NT2/D1 (cell line): ENCODE measurements at regions not wholly inside any gene's neighbourhood (a gene's known extent, or its start where the extent isn't known, plus 50 kb on each side); places are given as distances from the start of the nearest gene placed in this dataset.

ENCODE experiments used
- DNase-seq: peaks from one replicate; pipeline ENCODE4 v3.0.0-alpha.2; 2011; ENCODE audit warnings: low read depth, low spot score
- H3K27me3 ChIP-seq: 2 replicates; pipeline ENCODE4 v1.6.0; 2011; ENCODE audit warnings: mild to moderate bottlenecking; ENCODE audit not compliant: insufficient read length, insufficient read depth
- H3K36me3 ChIP-seq: 2 replicates; pipeline ENCODE4 v1.6.1; 2011; ENCODE audit warnings: mild to moderate bottlenecking, low read length, mixed read lengths; ENCODE audit not compliant: insufficient read depth, insufficient read length
- H3K4me1 ChIP-seq: 2 replicates; pipeline ENCODE4 v1.5.1; 2011; ENCODE audit not compliant: insufficient read depth, insufficient read length
- H3K4me3 ChIP-seq: 2 replicates; pipeline ENCODE4 v1.5.1; 2011; ENCODE audit warnings: low read depth; ENCODE audit not compliant: insufficient read length
- H3K9ac ChIP-seq: 2 replicates; pipeline ENCODE4 v1.6.0; 2011; ENCODE audit warnings: low read depth; ENCODE audit not compliant: insufficient read length
- H3K9me3 ChIP-seq: 2 replicates; pipeline ENCODE4 v1.5.1; 2011; ENCODE audit warnings: mild to moderate bottlenecking, low read length; ENCODE audit not compliant: insufficient read depth
- SUZ12 ChIP-seq: IDR thresholded peaks from 2 replicates; pipeline ENCODE4 v1.6.1; 2011; ENCODE audit not compliant: insufficient read length, insufficient read depth; ENCODE audit errors: extremely low read depth
- YY1 ChIP-seq: IDR thresholded peaks from 2 replicates; pipeline ENCODE4 v1.6.1; 2011; ENCODE audit not compliant: insufficient read length, insufficient read depth
- ZNF274 ChIP-seq: IDR thresholded peaks from 2 replicates; pipeline ENCODE4 v1.6.1; 2011; ENCODE audit warnings: mild to moderate bottlenecking, low read depth, low read length

DNA sequence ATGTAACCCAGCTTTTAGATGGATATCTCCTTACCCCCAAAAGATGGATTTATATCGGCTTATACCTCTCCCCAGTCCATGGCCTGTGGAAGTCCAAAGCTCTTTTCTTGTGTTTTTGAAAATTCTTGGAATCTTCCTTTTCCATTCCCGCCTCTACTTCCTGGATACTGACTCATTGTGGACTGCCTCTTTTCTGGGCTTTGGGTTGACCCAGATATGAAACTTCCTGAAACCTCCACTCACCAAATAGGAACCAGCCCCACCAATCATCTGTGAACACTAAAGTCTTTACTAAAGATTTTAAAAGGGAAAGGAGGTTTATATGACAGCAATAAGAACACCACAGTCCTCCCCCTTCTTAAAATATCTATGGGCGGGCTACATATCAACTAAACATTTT is 163.4 kb upstream of the SYN3 start:
- Histone ChIP-seq H3K27me3 (peaks cover 6% of the 10 kb centered on the region), H3K4me1 (no peaks in the 10 kb centered on the region), H3K4me3 (no peak overlapping the region), H3K36me3 (no peaks in the 10 kb centered on the region), H3K9ac (no peak overlapping the region), H3K9me3 (no peaks in the 10 kb centered on the region)
- no peak for DNase-seq
- no peak for TF ChIP-seq YY1
- no peak for TF ChIP-seq SUZ12
- TF ChIP-seq ZNF274, result no peak

DNA sequence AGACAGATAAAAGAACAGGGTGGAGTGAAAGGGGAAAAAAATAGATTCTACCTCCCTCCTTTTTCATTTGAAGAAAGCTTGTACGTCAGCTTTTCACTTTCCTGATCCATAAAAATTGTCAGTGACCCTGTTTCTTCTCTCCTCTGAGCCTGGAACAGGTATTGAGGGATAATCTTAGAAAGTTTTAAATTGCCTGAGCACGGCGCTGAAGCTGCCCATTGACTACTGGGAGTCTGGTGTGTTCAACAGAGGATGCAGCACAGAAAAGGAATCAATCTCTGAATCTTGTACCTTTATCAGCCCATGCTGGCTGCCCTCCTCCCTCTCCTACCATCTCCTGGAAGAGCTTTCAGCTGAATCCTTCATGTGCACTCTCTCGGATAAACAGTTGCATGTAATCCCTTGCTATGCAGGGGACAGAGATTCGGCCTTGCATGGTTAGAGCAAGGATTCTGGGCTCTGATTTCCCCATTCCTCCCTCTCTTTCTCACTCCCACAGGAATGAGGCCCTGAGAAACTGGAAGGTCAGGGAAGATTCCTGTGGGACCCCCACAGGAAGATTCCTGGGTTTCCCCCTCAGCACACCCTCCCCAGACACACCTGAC is 162.4 kb upstream of the SYN3 start:
- Histone ChIP-seq H3K4me1 (no peaks in the 10 kb centered on the region), H3K4me3 (no peak overlapping the region), H3K9ac (no peak overlapping the region), H3K9me3 (no peaks in the 10 kb centered on the region), H3K27me3 (peaks cover 6% of the 10 kb centered on the region), H3K36me3 (no peaks in the 10 kb centered on the region)
- TF ChIP-seq YY1, result no peak
- DNase-seq, result no peak

DNA sequence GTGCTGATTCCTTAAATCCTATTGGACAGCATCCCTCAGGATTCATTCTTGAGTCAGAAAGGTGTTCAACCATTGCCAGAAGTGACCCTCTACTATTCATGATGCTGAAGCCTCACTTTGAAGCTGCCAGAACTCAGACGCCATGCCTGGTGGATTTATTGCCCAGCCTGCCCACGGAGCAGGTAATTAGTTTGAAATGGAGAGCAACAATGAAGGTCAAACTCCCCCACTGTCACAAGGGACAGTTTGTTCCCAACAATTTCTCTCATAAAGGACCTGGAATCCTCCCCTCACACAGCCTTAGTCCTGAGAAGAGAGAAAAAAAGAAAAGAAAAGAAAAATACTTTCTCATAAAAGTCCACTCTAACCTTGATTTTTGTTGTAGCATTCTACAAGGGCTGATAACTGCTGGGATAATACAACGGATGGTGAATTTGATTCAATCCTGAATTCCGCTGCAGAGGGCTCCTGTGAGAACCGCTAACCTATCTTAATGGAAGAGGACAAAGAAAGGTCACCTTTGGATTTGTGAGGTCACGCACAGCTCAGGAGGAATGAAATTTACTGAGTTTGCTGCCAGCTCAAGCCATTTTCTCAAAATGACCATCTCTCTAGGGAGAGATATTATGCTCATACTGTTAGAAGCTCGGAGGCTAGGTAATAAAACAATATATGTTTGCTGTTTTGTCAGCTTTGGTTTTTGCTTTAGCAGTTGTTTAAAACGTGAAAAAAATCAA is 161.6 kb upstream of the SYN3 start:
- Histone ChIP-seq H3K4me3 (no peak overlapping the region), H3K36me3 (no peaks in the 10 kb centered on the region), H3K4me1 (no peaks in the 10 kb centered on the region), H3K9ac (no peak overlapping the region), H3K9me3 (no peaks in the 10 kb centered on the region), H3K27me3 (peaks cover 6% of the 10 kb centered on the region)
- no peak for TF ChIP-seq YY1
- no peak for TF ChIP-seq SUZ12
- TF ChIP-seq ZNF274, result no peak
- DNase-seq, result no peak

DNA sequence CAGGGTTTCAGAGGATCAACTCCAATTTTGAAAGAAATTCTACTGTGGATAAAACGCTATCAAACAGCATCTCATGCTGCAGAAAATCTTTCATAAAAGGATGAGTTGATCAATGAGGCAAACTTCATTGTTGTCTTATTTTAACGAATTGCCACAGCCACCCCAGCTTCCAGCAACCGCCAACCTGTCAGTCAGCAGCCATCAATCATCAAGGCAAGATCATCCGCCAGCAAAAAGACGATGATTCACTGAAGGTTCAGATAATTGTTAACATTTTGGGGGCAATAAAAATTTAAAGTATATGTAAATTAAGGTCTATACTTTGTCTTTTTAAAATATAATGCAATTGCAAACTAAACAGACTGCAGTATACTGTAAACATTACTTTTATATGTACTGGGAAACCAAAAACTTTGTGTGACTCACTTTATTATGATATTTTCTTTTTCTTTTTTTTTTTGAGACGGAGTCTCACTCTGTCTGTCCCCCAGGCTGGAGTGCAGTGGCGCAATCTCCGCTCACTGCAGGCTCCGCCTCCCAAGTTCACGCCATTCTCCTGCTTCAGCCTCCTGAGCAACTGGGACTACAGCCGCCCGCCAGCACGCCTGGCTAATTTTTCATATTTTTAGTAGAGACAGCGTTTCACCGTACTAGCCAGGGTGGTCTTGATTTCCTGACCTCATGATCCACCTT is 155.3 kb upstream of the SYN3 start:
- no peaks in the 10 kb centered on the region for H3K9me3 ChIP-seq
- H3K4me3 ChIP-seq, result no peak overlapping the region
- TF ChIP-seq YY1 (no peak), ZNF274 (no peak), SUZ12 (no peak)
- H3K4me1 ChIP-seq, result no peaks in the 10 kb centered on the region
- H3K9ac ChIP-seq, result no peak overlapping the region
- no peaks in the 10 kb centered on the region for H3K36me3 ChIP-seq
- DNase-seq, result no peak
- H3K27me3 ChIP-seq, result peaks cover 5% of the 10 kb centered on the region

DNA sequence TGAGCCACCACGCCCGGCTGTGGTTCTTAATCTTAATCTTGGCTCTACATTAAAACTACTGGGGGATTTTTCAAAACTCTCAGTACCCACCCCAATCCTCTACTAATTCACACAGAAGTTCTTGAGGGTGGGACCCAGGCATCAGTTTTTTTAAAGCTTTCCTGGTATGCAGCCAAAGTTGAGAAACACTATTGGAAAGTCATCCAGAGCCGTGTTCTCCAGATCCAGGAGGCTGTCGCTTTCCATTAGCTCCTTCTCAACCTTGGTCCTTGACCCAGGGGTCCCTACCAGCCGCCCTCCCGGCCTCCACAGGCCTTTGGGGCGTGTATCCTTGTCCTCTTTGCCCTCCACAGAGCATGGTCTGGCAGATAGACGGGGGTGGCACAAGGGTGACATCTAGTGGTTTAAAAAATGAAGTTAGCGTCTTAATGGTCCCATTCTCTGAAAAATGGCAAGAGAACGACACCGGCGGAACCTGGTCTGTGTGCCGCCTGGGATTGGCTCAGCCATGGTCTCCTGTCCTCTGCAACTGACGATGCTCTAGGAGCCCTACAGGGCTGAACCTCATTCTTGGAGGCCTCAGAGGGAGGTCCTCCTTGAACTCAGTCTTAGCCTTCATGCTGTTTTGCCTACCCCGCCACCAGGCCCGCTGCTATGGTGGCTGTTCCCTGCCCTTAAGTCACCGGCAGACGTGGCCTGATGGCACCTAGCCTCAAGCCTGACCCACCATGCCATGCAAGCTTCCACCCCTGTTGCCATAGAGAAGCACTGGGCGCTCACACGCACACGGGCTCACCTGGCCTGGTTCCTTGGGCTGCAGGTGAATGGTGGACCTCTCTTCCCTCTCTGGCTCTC is 152.0 kb upstream of the SYN3 start:
- H3K9me3 ChIP-seq, result no peaks in the 10 kb centered on the region
- H3K9ac ChIP-seq, result no peak overlapping the region
- TF ChIP-seq YY1 (no peak), ZNF274 (no peak), SUZ12 (no peak)
- DNase-seq, result peak; percentile 25
- peaks cover 5% of the 10 kb centered on the region for H3K27me3 ChIP-seq
- H3K36me3 ChIP-seq, result no peaks in the 10 kb centered on the region
- H3K4me3 ChIP-seq, result no peak overlapping the region
- H3K4me1 ChIP-seq, result no peaks in the 10 kb centered on the region

DNA sequence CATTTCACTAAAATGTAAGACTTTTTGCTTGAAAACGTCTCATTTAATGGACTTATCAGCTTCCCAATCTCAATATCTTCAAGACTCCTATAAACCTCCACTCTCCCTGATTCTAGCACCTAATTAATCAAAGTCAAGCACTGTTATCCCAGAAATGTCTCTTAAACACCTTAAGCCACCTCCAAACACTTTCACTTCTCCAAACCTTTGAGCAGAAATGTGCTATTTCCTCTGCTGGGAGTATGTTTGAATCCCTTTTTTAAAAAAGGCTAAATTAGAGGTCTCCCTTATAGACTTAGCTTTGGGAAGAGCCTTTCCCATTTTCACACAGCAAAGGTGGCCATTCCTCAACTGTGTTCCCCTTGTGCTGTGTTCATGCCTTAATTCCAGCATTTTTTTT is 146.2 kb upstream of the SYN3 start:
- TF ChIP-seq YY1, result no peak
- TF ChIP-seq SUZ12, result no peak
- H3K4me1 ChIP-seq, result no peaks in the 10 kb centered on the region
- H3K36me3 ChIP-seq, result no peaks in the 10 kb centered on the region
- H3K4me3 ChIP-seq, result no peak overlapping the region
- H3K27me3 ChIP-seq, result peaks cover 28% of the 10 kb centered on the region
- no peak overlapping the region for H3K9ac ChIP-seq
- no peak for DNase-seq
- H3K9me3 ChIP-seq, result no peaks in the 10 kb centered on the region

DNA sequence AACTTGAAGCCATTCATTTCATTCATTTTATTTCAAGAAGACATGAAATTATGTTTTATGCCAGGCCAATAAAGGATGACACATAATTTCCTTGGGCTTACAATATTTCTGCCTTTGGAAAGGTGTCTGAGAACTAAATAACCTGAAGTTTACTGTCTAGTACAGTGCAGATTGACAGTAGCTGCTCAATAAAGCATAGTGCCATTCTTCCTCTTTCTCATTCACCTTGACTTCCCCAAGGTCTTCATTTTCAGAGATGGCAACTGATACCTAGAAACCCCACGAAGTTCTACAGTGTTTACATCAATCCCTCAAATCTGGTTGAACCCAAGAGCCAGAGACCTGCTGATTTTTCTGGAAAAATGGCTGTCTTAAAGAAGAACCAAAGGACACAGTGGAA is 144.3 kb upstream of the SYN3 start:
- DNase-seq, result no peak
- TF ChIP-seq YY1 (no peak), ZNF274 (no peak), SUZ12 (no peak)
- Histone ChIP-seq H3K9ac (no peak overlapping the region), H3K4me3 (no peak overlapping the region), H3K27me3 (peaks cover 28% of the 10 kb centered on the region), H3K9me3 (no peaks in the 10 kb centered on the region), H3K4me1 (no peaks in the 10 kb centered on the region), H3K36me3 (no peaks in the 10 kb centered on the region)
